Retina (tissue), 1 donor: ENCODE measurements at regions not wholly inside any gene's neighbourhood (a gene's known extent, or its start where the extent isn't known, plus 50 kb on each side); places are given as distances from the start of the nearest gene placed in this dataset.
"Not testable (repeated sequence)": the region's sequence is repeated elsewhere in the genome, so short reads cannot be mapped to it uniquely, and the experiment has no call there.

ENCODE experiments used
- DNase-seq: peaks from one replicate; pipeline ENCODE4 v3.0.0-alpha.2; 2016

- peak; percentile 58 for DNase-seq
These were observed 738.9 kb upstream of the SALL3 start for GRCh38 chr18:78240627-78241252.

DNA sequence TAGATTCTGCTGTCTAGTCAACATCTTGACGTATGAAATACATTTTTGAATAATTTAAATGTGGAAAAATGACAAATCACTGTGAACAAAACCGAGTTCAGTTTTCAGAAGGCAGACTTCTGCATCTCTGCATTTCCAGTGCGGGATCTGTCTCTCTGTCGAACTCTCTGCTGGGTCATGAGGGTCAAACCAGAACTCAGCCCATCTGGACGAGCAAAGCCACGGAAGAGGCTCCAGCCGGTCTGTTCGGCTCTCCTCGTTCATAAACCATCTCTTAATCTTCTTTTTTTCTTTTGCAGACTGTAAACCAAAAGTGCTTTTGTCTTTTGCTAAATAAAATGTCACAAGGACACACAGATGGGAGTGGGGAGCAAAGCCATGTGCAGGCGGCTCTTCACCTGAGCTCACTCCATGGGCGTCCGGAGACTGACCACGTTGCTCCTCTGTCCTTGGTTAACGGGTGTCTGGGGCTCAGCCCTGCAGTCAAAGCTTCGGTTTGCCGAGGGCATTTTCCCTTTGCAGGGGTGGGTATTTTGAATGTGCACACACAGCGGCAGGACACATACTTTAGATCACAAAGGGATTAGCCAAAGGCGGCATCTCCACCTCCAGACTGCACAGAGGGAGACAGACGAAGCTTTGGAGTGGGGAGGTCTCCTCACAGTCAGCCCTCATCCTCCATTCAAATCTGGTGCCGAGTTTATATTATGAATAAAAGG is 737.9 kb upstream of the SALL3 start:
- peak; percentile 64 for DNase-seq

DNA sequence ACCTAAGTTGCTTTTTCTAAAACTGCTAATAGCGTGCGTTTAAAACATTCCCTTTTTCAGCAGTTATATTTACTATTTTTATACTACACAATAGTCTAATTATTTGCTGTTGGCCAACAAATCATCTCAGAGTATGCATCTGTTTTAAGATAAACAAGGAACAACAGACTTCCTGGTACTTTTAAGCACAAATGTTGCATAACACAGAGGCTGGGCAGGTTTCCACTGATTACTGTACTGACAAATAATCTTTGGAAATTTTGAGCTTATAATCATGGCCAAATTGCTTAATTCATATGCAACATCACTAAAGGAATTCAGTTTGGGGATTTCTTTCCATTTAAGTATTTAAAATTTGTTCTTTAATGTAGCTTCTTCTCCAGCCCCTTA is 737.4 kb upstream of the SALL3 start:
- DNase-seq, result no peak

DNA sequence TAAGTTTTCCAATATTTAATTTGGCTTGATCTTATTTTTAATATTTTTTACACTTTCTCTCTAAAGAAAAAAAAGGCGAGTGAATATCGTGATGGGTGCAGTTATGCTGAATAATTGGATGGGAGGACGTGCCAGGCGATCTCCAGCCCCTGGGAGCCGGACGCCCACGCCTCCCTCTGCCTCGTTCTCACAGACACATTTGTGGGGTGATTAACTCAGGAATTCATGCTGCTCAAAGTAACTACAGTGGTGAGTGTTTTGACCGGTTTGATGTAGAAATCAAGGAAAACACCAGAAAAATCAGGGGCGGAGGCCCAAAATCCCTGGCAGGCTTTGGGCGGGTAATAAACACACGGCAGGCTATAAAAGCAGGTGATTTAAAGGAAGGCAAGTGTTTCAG is 736.8 kb upstream of the SALL3 start:
- DNase-seq, result peak; percentile 61

DNA sequence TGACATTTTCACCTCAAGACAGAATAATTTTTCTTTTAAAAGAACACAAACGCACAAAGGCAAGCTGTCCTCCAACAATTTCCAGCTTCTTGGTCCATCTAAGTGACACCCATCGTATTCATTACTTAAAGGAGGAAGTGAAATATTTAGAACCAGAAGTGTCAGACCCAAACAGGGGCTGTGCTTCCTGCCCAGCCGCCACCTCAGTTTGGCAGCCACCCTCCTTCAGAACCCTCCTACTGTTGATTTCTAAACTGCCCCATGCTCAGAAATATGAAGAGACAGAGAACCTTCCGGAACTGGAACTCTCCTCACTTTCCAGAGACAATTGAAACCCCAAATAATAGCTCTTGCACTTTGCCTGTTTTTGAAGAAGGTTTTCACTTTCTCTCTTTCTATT is 734.8 kb upstream of the SALL3 start:
- no peak for DNase-seq

GRCh38 chr18:78245451-78245850 is 734.2 kb upstream of the SALL3 start:
- DNase-seq, result no peak

GRCh38 chr18:78246050-78246449 is 733.6 kb upstream of the SALL3 start:
- no peak for DNase-seq

DNA sequence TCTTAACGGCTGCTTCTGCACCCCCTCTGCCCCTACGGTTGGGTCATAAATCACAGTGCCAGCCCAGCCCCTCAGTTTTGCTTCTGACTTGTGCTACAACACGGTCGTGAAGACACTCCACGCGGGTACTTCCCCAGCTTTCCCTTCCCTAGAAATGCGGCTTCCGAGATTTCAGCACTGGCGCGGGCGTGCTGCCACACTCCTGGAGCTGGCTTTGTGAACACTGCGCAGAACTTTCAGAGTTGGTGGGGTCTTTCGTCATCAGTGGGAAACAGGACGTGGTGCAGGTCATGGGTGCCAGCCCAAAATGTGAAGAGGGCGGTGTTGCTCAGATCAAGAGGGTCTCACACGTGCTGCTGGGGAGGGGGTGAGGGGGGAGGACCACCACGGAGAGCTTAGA is 733.0 kb upstream of the SALL3 start:
- DNase-seq, result no peak

DNA sequence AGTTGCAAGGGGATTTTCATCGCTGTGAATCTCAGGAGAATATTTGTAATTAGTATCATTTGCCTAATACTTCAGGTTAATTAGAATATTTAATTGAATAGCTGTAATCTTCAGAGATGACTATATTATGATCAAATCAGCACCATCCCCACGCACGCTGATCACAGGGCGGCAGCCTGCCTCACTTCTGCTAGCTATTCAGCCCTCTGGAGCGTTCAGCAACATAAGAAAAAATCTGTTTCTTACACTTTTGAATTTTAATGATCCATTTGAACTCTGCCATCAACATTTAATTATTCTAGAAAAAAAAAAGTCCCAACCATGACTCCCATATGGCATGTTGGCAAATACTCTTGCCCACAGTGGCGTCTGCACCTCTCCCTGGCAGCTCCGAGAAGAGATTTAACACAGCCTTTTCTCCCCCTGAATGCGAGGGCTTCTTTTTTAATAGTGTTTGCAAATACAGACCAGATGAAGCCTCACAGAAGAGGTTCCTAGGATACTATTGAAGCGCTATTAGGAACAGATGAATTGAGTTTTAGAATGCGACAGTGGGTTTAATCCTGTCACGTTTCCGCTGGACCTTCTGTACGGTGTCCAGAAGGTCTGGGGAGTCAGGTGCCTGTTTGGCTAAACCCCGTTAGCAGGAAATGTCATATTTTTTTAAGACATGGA is 731.9 kb upstream of the SALL3 start:
- no peak for DNase-seq

- DNase-seq, result no peak
These were observed 724.6 kb upstream of the SALL3 start for GRCh38 chr18:78255013-78255412.

DNA sequence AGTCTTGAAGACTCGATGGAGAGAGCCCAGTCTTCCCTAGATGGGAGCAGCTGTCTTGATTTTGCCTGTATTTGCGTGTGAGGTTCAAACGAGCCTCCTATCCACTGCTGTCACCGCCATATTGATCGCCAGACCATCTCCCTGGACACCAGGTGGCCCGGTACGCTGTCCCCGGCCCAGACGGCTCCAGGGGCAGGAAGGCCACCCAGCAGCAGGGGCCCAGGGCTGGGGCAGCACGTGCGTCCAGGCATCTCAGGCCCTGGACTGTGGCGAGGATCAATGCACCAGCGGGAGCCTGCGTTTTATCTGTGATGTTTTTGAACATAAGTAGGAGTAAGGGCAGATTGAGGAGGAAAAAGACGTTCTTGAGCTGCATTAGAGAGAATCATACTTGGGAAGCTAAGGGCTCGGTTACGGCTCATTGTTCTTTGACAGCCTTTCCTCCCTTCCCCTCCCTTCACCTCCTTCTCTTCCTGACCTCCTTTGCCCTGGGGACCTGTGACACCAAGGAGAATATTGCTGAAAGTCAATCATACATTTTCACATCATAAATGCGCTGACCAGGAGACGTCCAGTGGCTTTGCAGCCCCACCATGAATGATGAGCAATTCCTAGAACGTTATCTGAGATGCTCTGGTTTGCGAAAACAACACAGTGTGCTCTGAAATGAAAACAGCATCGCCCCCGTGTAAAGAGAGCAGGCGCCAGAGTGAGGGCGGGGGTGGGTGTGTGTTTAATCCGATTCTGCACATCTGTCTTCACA is 711.2 kb upstream of the SALL3 start:
- DNase-seq, result peak; percentile 20

GRCh38 chr18:78271790-78272189 is 707.8 kb upstream of the SALL3 start:
- DNase-seq, result no peak

GRCh38 chr18:78273876-78274275 is 705.7 kb upstream of the SALL3 start:
- DNase-seq, result no peak

- DNase-seq, result not testable (repeated sequence)
These were observed 696.2 kb upstream of the SALL3 start for GRCh38 chr18:78283425-78283824.

GRCh38 chr18:78292618-78293380 is 686.8 kb upstream of the SALL3 start:
- DNase-seq, result no peak

- no peak for DNase-seq
These were observed 686.1 kb upstream of the SALL3 start for GRCh38 chr18:78293540-78293939.

DNA sequence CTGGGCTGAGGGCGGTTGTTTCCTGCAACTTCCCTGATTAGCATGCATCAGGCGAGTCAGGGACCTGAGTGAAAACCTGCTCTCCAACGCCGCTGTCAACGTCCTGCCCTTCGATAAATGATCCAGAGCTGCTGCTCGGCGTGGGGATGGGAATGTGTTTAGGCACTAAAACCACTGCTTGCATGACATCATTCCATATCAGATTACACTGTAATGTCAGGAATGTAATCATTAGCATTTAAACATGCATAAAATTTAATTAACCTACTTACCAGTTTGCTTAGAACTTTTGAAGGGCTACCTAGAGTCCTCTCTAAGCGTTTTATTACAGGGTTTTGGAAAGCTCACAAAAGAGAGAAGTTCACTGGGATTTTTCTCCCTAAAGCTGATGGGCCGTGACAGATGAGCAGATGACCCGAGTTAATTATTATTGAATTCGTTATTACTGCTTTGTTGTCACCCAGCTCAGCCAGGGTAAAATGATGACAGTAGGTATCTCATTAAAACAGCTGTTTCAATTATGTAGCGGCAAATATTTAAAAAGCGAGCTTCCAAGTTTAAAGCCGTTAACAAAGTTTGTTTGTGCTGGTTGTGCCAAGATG is 685.6 kb upstream of the SALL3 start:
- peak; percentile 82 for DNase-seq

DNA sequence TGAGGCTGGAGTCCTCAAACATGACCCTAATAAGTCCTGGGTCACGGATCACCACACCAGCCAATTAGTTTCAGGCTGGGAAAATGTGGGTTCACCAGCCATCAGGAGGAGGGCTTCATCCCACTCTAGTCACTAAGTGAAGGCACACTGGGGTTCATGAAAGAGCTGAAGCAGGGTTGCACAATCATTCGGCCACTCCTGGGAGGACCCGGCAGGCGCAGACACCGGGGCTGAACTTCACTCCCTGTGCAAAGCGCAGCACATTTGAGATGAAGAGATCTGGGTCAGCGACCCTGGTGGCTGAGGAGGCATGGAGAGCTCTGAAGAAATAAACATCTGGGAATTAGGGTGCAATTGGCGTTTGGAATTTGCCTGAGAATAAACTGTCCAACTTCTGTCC is 684.4 kb upstream of the SALL3 start:
- peak; percentile 34 for DNase-seq

GRCh38 chr18:78296166-78296565 is 683.5 kb upstream of the SALL3 start:
- DNase-seq, result no peak

DNA sequence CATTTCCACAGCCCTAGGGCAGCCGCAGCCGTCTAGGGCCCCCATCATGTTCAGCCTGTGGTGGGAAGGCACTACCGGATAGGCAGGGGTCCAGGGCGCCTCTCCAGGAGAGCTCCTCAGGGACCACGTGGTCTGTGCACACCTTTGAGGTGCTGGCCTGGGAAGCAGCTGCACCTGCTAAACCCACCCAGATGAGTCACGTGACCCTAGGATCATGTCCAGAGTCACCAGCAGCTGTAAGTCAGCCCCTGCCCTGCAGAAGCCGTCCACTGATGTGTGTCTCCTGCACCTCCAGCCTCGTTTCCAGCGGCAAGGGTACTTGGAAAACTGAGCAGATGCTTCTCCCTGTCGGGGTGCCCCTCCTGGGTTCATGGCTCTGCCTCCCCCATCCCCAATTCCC is 682.6 kb upstream of the SALL3 start:
- no peak for DNase-seq

DNA sequence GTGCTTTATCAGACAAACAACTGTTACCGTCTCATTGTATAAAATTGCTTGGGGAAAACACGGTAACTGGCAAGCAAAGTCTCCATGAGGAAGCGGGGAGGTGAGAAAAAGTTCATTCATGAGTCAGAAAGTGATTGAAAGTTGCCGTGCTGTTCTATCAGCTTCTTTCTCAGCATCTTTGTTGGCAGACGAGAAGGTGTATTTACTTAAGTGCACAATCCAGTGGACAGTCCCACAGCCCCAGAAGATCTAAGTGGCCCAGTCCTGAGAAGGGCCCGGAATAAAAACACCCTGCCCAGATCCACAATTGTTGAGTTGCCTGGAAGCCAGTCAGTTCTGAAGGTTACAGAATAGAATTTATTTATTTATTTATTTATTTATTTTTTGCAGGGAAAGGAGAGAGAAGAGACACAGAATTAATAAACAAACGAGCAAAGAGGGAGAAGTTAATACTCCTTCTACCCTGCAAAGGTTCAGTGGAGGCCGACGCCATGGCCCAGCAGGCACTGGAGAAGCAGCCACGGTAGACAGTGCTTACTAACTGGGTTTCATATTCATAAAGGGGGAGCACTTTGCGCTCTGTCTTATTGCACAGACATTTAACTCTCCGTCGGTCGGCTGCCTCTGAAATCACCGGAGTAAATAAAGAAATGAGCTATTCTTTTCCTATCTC is 676.0 kb upstream of the SALL3 start:
- DNase-seq, result peak; percentile 36
